Upper lobe of left lung (tissue), 6 donors: ENCODE measurements at regions not wholly inside any gene's neighbourhood (a gene's known extent, or its start where the extent isn't known, plus 50 kb on each side); places are given as distances from the start of the nearest gene placed in this dataset.

Source experiments
- ATAC-seq, 2 donors: fragments of 200-7000 bp; cut with Tn5 transposase; one replicate each; pipeline ENCODE4 v1.9.1; 2022; ENCODE audit warnings: mild to moderate bottlenecking in 2 of 2, moderate library complexity in 2 of 2; ENCODE audit not compliant: low FRiP score in 2 of 2
- DNase-seq, 2 donors: peaks; one replicate each; pipeline ENCODE4 v3.0.0-alpha.2; 2019 to 2020
- H3K27ac ChIP-seq, 4 donors: fragments of 200-600 bp; sonication (generic); one replicate each; pipeline ENCODE4 v1.5.1; 2016 to 2019
- H3K27me3 ChIP-seq, 4 donors: fragments of 200-600 bp; sonication (generic); one replicate each; pipeline ENCODE4 v1.5.1; 2017 to 2019
- H3K36me3 ChIP-seq, 4 donors: fragments of 200-600 bp; sonication (generic); one replicate each; pipeline ENCODE4 v1.5.1; 2016 to 2019
- H3K4me1 ChIP-seq, 4 donors: fragments of 200-600 bp; sonication (generic); one replicate each; pipeline ENCODE4 v1.5.1; 2018 to 2019
- H3K4me3 ChIP-seq, 4 donors: fragments of 200-600 bp; sonication (generic); one replicate each; pipeline ENCODE4 v1.5.1; 2017 to 2019; ENCODE audit warnings: mild to moderate bottlenecking in 2 of 4, moderate library complexity in 1 of 4
- H3K9me3 ChIP-seq, 4 donors: fragments of 200-600 bp; sonication (generic); one replicate each; pipeline ENCODE4 v1.5.1; 2018 to 2019
- EP300 ChIP-seq, 4 donors: sonication (generic); formaldehyde crosslinking; IDR thresholded peaks; one replicate each; pipeline ENCODE4 v1.5.1; 2017; ENCODE audit warnings: antibody characterized with exemption in 4 of 4, control low read depth in 2 of 4
- POLR2A ChIP-seq, 4 donors: fragments of 450-650 bp; IDR thresholded peaks; one replicate each; pipeline ENCODE4 v1.5.1; 2016 to 2017; ENCODE audit warnings: antibody characterized with exemption in 4 of 4, mild to moderate bottlenecking in 2 of 4
- POLR2AphosphoS5 ChIP-seq, 2 donors: sonication (generic); formaldehyde crosslinking; IDR thresholded peaks; one replicate each; pipeline ENCODE4 v1.5.1; 2017; ENCODE audit warnings: antibody characterized with exemption in 2 of 2
- WGBS, 2 donors: methylation state at CpG; one replicate each; pipeline ENCODE4 v1.1.5; 2017 to 2018; 5-methylcytosine and 5-hydroxymethylcytosine counted together
- TF ChIP-seq, protein P1 (sequence below), 6 experiments: fragments of 450-650 bp in 4 of 6; fragments of 200-600 bp in 2 of 6; sonication (generic) in 2 of 6; IDR thresholded peaks; one replicate each; pipeline ENCODE4 v1.5.1; 2016 to 2019; ENCODE audit warnings: antibody characterized with exemption in 6 of 6
- donor health status: DM: no; HTN: no; CAD: no; lungs with moderate emphysema.
- donor health status: DM: no; HTN: yes; CAD: no; lungs with severe emphysema.

DNA sequence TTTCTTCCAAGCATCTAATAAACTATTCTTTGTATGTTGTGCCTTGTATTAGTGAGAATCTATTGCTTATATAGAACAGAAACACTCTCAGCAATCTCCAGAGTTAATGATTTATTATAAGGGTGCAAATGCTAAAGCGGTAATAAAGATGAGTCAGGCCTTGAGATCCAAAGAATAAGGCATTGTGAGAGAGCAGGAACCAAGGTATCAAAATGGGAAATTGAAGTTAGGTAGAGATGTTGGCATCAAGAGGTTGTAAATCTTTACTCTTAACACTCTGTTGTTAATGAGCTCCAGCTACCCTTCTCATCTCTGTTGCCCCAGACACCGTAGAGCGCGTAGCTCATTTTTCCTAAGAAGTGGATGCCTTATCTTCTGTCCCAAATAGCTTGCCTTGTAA lies 375.2 kb downstream of the ARL4A start:
- Histone ChIP-seq H3K4me3 (no peak overlapping the region), H3K36me3 (no peaks in the 10 kb centered on the region), H3K27me3 (no peaks in the 10 kb centered on the region), H3K27ac (no peak overlapping the region), H3K4me1 (peaks cover 0 to 5% (median 1%) of the 10 kb centered on the region in 4 donors), H3K9me3 (no peaks in the 10 kb centered on the region)
- WGBS, 2 donors = 96 to 97% methylated on average over 4 of the region's 4 CpGs
- TF ChIP-seq, protein P1, sequence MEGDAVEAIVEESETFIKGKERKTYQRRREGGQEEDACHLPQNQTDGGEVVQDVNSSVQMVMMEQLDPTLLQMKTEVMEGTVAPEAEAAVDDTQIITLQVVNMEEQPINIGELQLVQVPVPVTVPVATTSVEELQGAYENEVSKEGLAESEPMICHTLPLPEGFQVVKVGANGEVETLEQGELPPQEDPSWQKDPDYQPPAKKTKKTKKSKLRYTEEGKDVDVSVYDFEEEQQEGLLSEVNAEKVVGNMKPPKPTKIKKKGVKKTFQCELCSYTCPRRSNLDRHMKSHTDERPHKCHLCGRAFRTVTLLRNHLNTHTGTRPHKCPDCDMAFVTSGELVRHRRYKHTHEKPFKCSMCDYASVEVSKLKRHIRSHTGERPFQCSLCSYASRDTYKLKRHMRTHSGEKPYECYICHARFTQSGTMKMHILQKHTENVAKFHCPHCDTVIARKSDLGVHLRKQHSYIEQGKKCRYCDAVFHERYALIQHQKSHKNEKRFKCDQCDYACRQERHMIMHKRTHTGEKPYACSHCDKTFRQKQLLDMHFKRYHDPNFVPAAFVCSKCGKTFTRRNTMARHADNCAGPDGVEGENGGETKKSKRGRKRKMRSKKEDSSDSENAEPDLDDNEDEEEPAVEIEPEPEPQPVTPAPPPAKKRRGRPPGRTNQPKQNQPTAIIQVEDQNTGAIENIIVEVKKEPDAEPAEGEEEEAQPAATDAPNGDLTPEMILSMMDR (IDR thresholded peaks at IDR 0.05) = no peak
- TF ChIP-seq POLR2A (IDR thresholded peaks at IDR 0.05) (no peak), EP300 (IDR thresholded peaks at IDR 0.05) (no peak), POLR2AphosphoS5 (IDR thresholded peaks at IDR 0.05) (no peak)
- ATAC-seq (no peak), DNase-seq (no peak)

DNA sequence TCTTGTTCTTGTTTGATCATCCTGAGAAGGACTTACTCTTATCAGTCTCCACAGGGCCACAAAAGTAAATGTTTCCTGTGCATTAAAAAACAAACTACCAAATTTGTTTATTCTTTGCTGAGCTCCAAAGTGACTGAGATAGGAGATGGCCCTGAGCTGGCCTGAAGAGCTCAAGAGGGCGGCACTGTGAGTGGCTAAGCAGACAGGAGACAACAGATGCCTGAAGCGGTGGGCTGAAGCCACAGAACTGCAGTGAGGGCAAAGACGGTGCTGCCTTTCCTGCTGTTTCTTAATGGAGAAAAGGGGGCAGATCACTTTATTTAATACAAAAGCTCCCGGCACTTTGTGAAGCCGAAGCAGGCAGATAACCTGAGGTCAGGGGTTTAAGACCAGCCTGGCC lies 379.6 kb downstream of the ARL4A start:
- DNase-seq = no peak
- Histone ChIP-seq H3K9me3 (no peaks in the 10 kb centered on the region), H3K4me1 (peaks cover 0 to 5% (median 0%) of the 10 kb centered on the region in 4 donors), H3K27ac (no peak overlapping the region), H3K27me3 (no peaks in the 10 kb centered on the region), H3K4me3 (no peak overlapping the region), H3K36me3 (no peaks in the 10 kb centered on the region)
- TF ChIP-seq POLR2AphosphoS5 (IDR thresholded peaks at IDR 0.05) (no peak), EP300 (IDR thresholded peaks at IDR 0.05) (no peak), POLR2A (IDR thresholded peaks at IDR 0.05) (no peak)
- TF ChIP-seq, protein P1 (IDR thresholded peaks at IDR 0.05) = no peak
- WGBS, 2 donors = 70 to 75% methylated on average over 5 of the region's 5 CpGs
- no peak for ATAC-seq

DNA sequence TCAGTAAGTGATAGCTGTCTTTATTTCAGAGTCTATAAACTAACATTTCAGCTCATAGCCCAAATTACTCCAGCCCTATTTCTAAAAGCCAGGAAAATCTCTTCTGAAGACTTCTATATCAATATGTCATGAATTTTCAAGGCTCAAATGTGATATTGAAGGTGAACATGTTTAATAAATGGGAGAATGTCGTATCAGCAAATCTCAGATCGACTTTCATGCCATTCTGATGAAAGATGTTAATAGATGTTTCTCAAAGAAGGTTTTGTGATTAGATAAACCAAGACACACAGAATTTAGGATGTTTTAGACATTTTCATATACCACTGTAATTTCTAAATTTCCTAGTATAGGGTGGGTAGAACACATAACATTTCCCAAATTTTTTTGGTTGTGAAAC lies 380.6 kb downstream of the ARL4A start:
- ATAC-seq (no peak), DNase-seq (no peak)
- no peak overlapping the region for H3K27ac ChIP-seq
- no peaks in the 10 kb centered on the region for H3K27me3 ChIP-seq
- TF ChIP-seq, protein P1 (IDR thresholded peaks at IDR 0.05) = no peak
- TF ChIP-seq POLR2AphosphoS5 (IDR thresholded peaks at IDR 0.05) = no peak
- TF ChIP-seq EP300 (IDR thresholded peaks at IDR 0.05) = no peak
- TF ChIP-seq POLR2A (IDR thresholded peaks at IDR 0.05) = no peak
- H3K4me1 ChIP-seq = peaks cover 0 to 5% (median 0%) of the 10 kb centered on the region in 4 donors
- H3K36me3 ChIP-seq = no peaks in the 10 kb centered on the region
- whole genome bisulfite sequencing, 2 donors = 80 to 84% methylated on average over 2 of the region's 2 CpGs
- H3K9me3 ChIP-seq = no peaks in the 10 kb centered on the region
- H3K4me3 ChIP-seq = no peak overlapping the region

DNA sequence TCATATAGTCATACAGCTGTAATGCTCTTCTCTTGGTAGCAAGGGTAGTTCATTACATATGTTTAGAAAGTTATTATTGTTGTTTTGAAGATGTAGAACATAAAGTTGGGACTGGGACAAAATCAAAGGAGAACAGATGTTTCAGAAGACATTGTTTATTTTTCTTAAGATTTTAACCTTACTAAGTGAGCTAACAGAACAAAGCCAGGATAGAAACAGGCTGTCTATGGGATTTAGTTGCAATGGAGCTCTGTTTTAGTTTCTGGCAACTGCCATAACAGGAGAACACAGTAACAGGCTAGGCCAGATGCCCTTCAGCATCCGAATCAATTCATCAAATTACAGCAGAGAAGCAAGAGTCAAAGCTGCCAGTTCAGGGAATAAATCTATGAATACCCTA lies 382.4 kb downstream of the ARL4A start:
- H3K4me1 ChIP-seq = peaks cover 0 to 5% (median 0%) of the 10 kb centered on the region in 4 donors
- H3K27ac ChIP-seq = no peak overlapping the region
- DNase-seq (no peak), ATAC-seq (no peak)
- no peak overlapping the region for H3K4me3 ChIP-seq
- H3K27me3 ChIP-seq = no peaks in the 10 kb centered on the region
- 91 to 94% methylated on average over 1 of the region's 1 CpG for WGBS, 2 donors
- no peaks in the 10 kb centered on the region for H3K9me3 ChIP-seq
- TF ChIP-seq, protein P1 (IDR thresholded peaks at IDR 0.05) = no peak
- no peak for TF ChIP-seq POLR2A (IDR thresholded peaks at IDR 0.05)
- no peak for TF ChIP-seq EP300 (IDR thresholded peaks at IDR 0.05)
- TF ChIP-seq POLR2AphosphoS5 (IDR thresholded peaks at IDR 0.05) = no peak
- no peaks in the 10 kb centered on the region for H3K36me3 ChIP-seq

DNA sequence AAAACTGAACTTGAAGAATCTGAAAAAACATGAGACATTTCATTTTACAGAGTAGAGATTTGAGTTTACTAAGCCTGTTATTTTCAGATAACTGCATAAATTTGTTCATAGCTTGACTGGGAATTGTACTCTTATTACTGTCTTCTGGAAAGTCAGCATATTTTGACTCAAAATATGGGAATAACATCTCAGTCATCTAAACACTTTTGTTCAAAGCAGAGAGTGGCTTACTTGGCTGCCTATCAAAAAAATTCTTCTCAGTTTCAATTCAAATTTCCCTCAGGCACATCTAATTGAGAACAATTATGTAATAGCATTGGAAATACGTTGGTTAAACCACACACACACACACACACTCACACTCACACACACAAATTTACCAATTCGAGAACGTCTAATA lies 384.6 kb downstream of the ARL4A start:
- Histone ChIP-seq H3K9me3 (no peaks in the 10 kb centered on the region), H3K27me3 (no peaks in the 10 kb centered on the region), H3K27ac (no peak overlapping the region), H3K4me3 (no peak overlapping the region), H3K36me3 (no peaks in the 10 kb centered on the region), H3K4me1 (peaks cover 0 to 1% (median 0%) of the 10 kb centered on the region in 4 donors)
- no peak for ATAC-seq
- no peak for TF ChIP-seq EP300 (IDR thresholded peaks at IDR 0.05)
- DNase-seq = no peak
- 52 to 54% methylated on average over 3 of the region's 3 CpGs for WGBS, 2 donors
